ENCODE measurements at regions not wholly inside any gene's neighbourhood (a gene's known extent, or its start where the extent isn't known, plus 50 kb on each side); places are given as distances from the start of the nearest gene placed in this dataset.

- no peak for TF ChIP-seq CTCF (IDR thresholded peaks at IDR 0.05)
- TF ChIP-seq POLR2A (IDR thresholded peaks at IDR 0.05), result no peak
These were observed 366.6 kb upstream of the RPS23 start for GRCh38 chr5:82644766-82645165.

All from uterus (tissue), 2 donors.